GM03348 (cell line): ENCODE measurements at regions not wholly inside any gene's neighbourhood (a gene's known extent, or its start where the extent isn't known, plus 50 kb on each side); places are given as distances from the start of the nearest gene placed in this dataset.
A peak's percentile ranks its signal among the peaks of the same experiment; 100 is the strongest.

Source experiments
- DNase-seq: peaks from one replicate; pipeline ENCODE4 v3.0.0; 2012; ENCODE audit warnings: low spot score

GRCh38 chr6:15994814-15995459 lies 133.9 kb upstream of the MYLIP start:
- DNase-seq: no peak

- no peak for DNase-seq
Observed at GRCh38 chr6:15993716-15994228, 135.1 kb upstream of the MYLIP start.

- no peak for DNase-seq
Observed at GRCh38 chr6:15990179-15990578, 138.7 kb upstream of the MYLIP start.

- no peak for DNase-seq
Observed at GRCh38 chr6:15989397-15989796, 139.5 kb upstream of the MYLIP start.

- no peak for DNase-seq
Observed at GRCh38 chr6:15987569-15987968, 141.3 kb upstream of the MYLIP start.

- no peak for DNase-seq
Observed at GRCh38 chr6:15986027-15986629, 142.8 kb upstream of the MYLIP start.

- no peak for DNase-seq
Observed at GRCh38 chr6:15985379-15985959, 143.4 kb upstream of the MYLIP start.

- no peak for DNase-seq
Observed at GRCh38 chr6:15981956-15982355, 146.9 kb upstream of the MYLIP start.

GRCh38 chr6:15980801-15981200 lies 148.1 kb upstream of the MYLIP start:
- no peak for DNase-seq

- no peak for DNase-seq
Observed at GRCh38 chr6:15978426-15978825, 150.5 kb upstream of the MYLIP start.

GRCh38 chr6:15977050-15977449 lies 151.8 kb upstream of the MYLIP start:
- no peak for DNase-seq

- DNase-seq: no peak
Observed at GRCh38 chr6:15974817-15975216, 154.1 kb upstream of the MYLIP start.

GRCh38 chr6:15970517-15970916 lies 158.4 kb upstream of the MYLIP start:
- DNase-seq: no peak

- no peak for DNase-seq
Observed at GRCh38 chr6:15969236-15969778, 159.6 kb upstream of the MYLIP start.

GRCh38 chr6:15968519-15968918 lies 160.4 kb upstream of the MYLIP start:
- no peak for DNase-seq

- no peak for DNase-seq
Observed at GRCh38 chr6:15966000-15966520, 162.8 kb upstream of the MYLIP start.

- peak; percentile 73 for DNase-seq
Observed at GRCh38 chr6:15962449-15962764, 166.5 kb upstream of the MYLIP start.

GRCh38 chr6:15961635-15962448 lies 167.0 kb upstream of the MYLIP start:
- peak; percentile 17 for DNase-seq

- no peak for DNase-seq
Observed at GRCh38 chr6:15960740-15961634, 167.9 kb upstream of the MYLIP start.

- DNase-seq: no peak
Observed at GRCh38 chr6:15957655-15958169, 171.2 kb upstream of the MYLIP start.
